ENCODE measurements at regions not wholly inside any gene's neighbourhood (a gene's known extent, or its start where the extent isn't known, plus 50 kb on each side); places are given as distances from the start of the nearest gene placed in this dataset.

- no peak for DNase-seq (ENCODE audit: low spot score)
These were observed 54.1 kb upstream of the WDR17 start for GRCh38 chr4:176011529-176011928.

- DNase-seq (ENCODE audit: low spot score): no peak
These were observed 52.0 kb upstream of the WDR17 start for GRCh38 chr4:176013476-176014247.

GRCh38 chr4:176014583-176015108 is 51.0 kb upstream of the WDR17 start:
- DNase-seq (ENCODE audit: low spot score): no peak
